NCI-H1436 treated with DMSO at 0.1 percent for 48 hours (cell line): ENCODE measurements at regions not wholly inside any gene's neighbourhood (a gene's known extent, or its start where the extent isn't known, plus 50 kb on each side); places are given as distances from the start of the nearest gene placed in this dataset.

Experiments
- DNase-seq: peaks from one replicate; lab custom pipeline; 2025; lab: John Stamatoyannopoulos, UW

GRCh38 chr1:56188855-56189254 lies 390.5 kb downstream of the PLPP3 start:
- no peak for DNase-seq

- DNase-seq, result no peak
Observed at GRCh38 chr1:56188221-56188620, 391.1 kb downstream of the PLPP3 start.

GRCh38 chr1:56187405-56187804 lies 392.0 kb downstream of the PLPP3 start:
- no peak for DNase-seq

GRCh38 chr1:56185493-56185892 lies 393.9 kb downstream of the PLPP3 start:
- no peak for DNase-seq

- DNase-seq, result no peak
Observed at GRCh38 chr1:56183151-56183550, 396.2 kb downstream of the PLPP3 start.

GRCh38 chr1:56180520-56181190 lies 398.7 kb downstream of the PLPP3 start:
- DNase-seq, result no peak

- no peak for DNase-seq
Observed at GRCh38 chr1:56179543-56179942, 399.8 kb downstream of the PLPP3 start.

GRCh38 chr1:56175211-56175610 lies 404.2 kb downstream of the PLPP3 start:
- no peak for DNase-seq

GRCh38 chr1:56174176-56174885 lies 405.0 kb downstream of the PLPP3 start:
- no peak for DNase-seq

- no peak for DNase-seq
Observed at GRCh38 chr1:56173736-56174135, 405.6 kb downstream of the PLPP3 start.

GRCh38 chr1:56171670-56172069 lies 407.7 kb downstream of the PLPP3 start:
- no peak for DNase-seq

- no peak for DNase-seq
Observed at GRCh38 chr1:56170784-56171320, 408.5 kb downstream of the PLPP3 start.

- DNase-seq, result no peak
Observed at GRCh38 chr1:56169856-56170255, 409.5 kb downstream of the PLPP3 start.

- DNase-seq, result no peak
Observed at GRCh38 chr1:56168176-56168575, 411.2 kb downstream of the PLPP3 start.

GRCh38 chr1:56167596-56167995 lies 411.8 kb downstream of the PLPP3 start:
- DNase-seq, result no peak

- DNase-seq, result no peak
Observed at GRCh38 chr1:56160773-56161315, 418.5 kb downstream of the PLPP3 start.

GRCh38 chr1:56156971-56157876 lies 422.1 kb downstream of the PLPP3 start:
- DNase-seq, result no peak

- no peak for DNase-seq
Observed at GRCh38 chr1:56153276-56153675, 426.1 kb downstream of the PLPP3 start.

GRCh38 chr1:56152635-56153034 lies 426.7 kb downstream of the PLPP3 start:
- DNase-seq, result no peak

GRCh38 chr1:56151402-56151801 lies 428.0 kb downstream of the PLPP3 start:
- DNase-seq, result no peak

- DNase-seq, result no peak
Observed at GRCh38 chr1:56150441-56151215, 428.7 kb downstream of the PLPP3 start.
